KMS-11 (cell line): ENCODE measurements at regions not wholly inside any gene's neighbourhood (a gene's known extent, or its start where the extent isn't known, plus 50 kb on each side); places are given as distances from the start of the nearest gene placed in this dataset.

ENCODE experiments used
- H2AFZ ChIP-seq: fragments of 200-600 bp; sonication (generic); 2 replicates; pipeline ENCODE4 v1.6.1; 2016; ENCODE audit warnings: antibody characterized with exemption, mixed run types, low read depth
- H3K27ac ChIP-seq: fragments of 200-600 bp; sonication (generic); 2 replicates; pipeline ENCODE4 v1.6.1; 2016; ENCODE audit warnings: mild to moderate bottlenecking, mixed run types
- H3K27me3 ChIP-seq: fragments of 200-600 bp; sonication (generic); 2 replicates; pipeline ENCODE4 v1.6.1; 2017; ENCODE audit warnings: mild to moderate bottlenecking, low read depth, mixed run types, moderate library complexity; ENCODE audit not compliant: insufficient read depth
- H3K36me3 ChIP-seq: fragments of 200-600 bp; sonication (generic); 2 replicates; pipeline ENCODE4 v1.6.1; 2017; ENCODE audit warnings: mild to moderate bottlenecking, mixed run types; ENCODE audit not compliant: insufficient read depth
- H3K4me1 ChIP-seq: fragments of 200-600 bp; sonication (generic); 2 replicates; pipeline ENCODE4 v1.6.1; 2016; ENCODE audit warnings: mild to moderate bottlenecking, low read depth, mixed run types; ENCODE audit not compliant: poor library complexity, severe bottlenecking
- H3K4me2 ChIP-seq: fragments of 200-600 bp; sonication (generic); 2 replicates; pipeline ENCODE4 v1.7.0; 2016; ENCODE audit warnings: mild to moderate bottlenecking, mixed run types
- H3K4me3 ChIP-seq: fragments of 200-600 bp; sonication (generic); IDR thresholded peaks from 2 replicates; pipeline ENCODE4 v1.6.1; 2017; ENCODE audit warnings: low read depth, low read length, mixed read lengths; ENCODE audit not compliant: insufficient read depth
- H3K79me2 ChIP-seq: fragments of 200-600 bp; sonication (generic); 2 replicates; pipeline ENCODE4 v1.6.1; 2016; ENCODE audit warnings: low read depth, mixed run types; ENCODE audit not compliant: insufficient read depth
- H3K9ac ChIP-seq: fragments of 200-600 bp; sonication (generic); 2 replicates; pipeline ENCODE4 v1.6.1; 2016; ENCODE audit warnings: mild to moderate bottlenecking, mixed run types
- H4K20me1 ChIP-seq: fragments of 200-600 bp; sonication (generic); 2 replicates; pipeline ENCODE4 v1.6.1; 2016; ENCODE audit warnings: mild to moderate bottlenecking, mixed run types; ENCODE audit not compliant: insufficient read depth
- TF ChIP-seq, protein P1 (sequence below): fragments of 200-600 bp; sonication (generic); conservative IDR thresholded peaks from 2 replicates; pipeline ENCODE4 v1.6.1; 2017; ENCODE audit warnings: low read depth, mild to moderate bottlenecking, antibody characterized with exemption, low read length, moderate library complexity, mixed read lengths

DNA sequence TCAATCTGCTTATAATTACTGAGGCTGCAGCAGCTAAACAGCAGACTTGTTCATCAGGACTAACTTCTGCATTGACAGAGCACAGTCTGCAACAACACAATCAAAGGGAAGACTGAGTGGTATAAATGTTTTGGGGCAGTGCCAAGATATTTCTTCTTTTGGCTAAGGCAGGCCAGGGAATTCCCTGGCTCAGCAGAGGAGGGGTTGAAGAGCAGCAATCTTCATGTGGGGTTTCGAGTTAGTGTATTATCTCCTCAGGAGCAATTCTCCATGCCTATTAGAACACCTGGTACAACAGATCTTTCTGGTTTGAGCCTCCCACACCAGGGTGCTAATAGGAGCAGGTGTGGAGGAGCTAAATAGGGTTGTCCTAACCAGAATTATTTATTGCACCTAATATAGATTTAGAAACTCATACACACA is 103.0 kb upstream of the STK17B start:
- H4K20me1 ChIP-seq = no peaks in the 10 kb centered on the region
- H3K36me3 ChIP-seq = no peaks in the 10 kb centered on the region
- H3K4me1 ChIP-seq = peaks cover 75% of the 10 kb centered on the region
- H3K4me3 ChIP-seq = no peak overlapping the region
- H3K27me3 ChIP-seq = no peaks in the 10 kb centered on the region
- no peak overlapping the region; the same call in 1 of the 2 replicates for H2AFZ ChIP-seq
- TF ChIP-seq, protein P1, sequence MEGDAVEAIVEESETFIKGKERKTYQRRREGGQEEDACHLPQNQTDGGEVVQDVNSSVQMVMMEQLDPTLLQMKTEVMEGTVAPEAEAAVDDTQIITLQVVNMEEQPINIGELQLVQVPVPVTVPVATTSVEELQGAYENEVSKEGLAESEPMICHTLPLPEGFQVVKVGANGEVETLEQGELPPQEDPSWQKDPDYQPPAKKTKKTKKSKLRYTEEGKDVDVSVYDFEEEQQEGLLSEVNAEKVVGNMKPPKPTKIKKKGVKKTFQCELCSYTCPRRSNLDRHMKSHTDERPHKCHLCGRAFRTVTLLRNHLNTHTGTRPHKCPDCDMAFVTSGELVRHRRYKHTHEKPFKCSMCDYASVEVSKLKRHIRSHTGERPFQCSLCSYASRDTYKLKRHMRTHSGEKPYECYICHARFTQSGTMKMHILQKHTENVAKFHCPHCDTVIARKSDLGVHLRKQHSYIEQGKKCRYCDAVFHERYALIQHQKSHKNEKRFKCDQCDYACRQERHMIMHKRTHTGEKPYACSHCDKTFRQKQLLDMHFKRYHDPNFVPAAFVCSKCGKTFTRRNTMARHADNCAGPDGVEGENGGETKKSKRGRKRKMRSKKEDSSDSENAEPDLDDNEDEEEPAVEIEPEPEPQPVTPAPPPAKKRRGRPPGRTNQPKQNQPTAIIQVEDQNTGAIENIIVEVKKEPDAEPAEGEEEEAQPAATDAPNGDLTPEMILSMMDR = no peak
- peak overlapping the region; percentile 67 for H3K27ac ChIP-seq
- H3K9ac ChIP-seq = no peak overlapping the region; the same call in 1 of the 2 replicates
- H3K4me2 ChIP-seq = peak overlapping the region; percentile 94
- no peaks in the 10 kb centered on the region for H3K79me2 ChIP-seq

DNA sequence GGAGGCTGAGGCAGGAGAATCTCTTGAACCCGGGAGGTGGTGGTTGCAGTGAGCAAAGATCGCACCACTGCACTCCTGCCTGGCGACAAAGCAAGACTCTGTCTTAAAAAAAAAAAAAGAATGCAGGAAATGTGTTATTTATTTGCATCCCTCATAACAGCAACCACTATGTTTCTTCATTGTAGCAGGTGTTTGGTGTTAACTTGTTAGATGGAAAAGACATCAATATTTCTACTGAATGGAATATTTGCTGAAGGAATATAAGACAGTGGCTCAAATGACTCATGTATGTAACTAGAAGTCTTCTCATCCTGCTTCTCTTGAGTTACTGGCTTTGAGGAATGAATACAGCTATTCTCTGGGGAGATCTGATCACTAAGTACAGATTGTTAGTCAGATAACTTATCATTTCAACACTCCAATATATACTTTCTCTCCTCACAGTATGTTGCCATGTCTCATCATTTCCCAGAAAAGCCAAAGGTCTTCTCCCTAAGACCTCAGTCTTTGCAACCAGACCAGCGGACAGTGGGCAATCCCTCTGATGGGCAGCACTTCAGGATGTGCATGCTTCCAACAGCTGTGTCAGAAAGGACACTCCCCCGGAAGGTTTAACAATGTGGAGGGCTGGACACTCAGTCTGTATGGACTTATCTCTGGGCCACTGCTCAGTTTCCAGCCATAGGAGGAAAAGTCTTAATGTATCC is 104.4 kb upstream of the STK17B start:
- Histone ChIP-seq H2AFZ (peak overlapping the region; percentile 15; the same call in 1 of the 2 replicates), H3K27ac (peak overlapping the region; percentile 67), H3K36me3 (no peaks in the 10 kb centered on the region), H3K27me3 (no peaks in the 10 kb centered on the region), H3K4me1 (peaks cover 65% of the 10 kb centered on the region), H3K9ac (peak overlapping the region; percentile 7; the same call in 1 of the 2 replicates), H3K4me3 (no peak overlapping the region), H3K79me2 (no peaks in the 10 kb centered on the region), H4K20me1 (no peaks in the 10 kb centered on the region), H3K4me2 (peak overlapping the region; percentile 94)
- TF ChIP-seq, protein P1 = no peak

DNA sequence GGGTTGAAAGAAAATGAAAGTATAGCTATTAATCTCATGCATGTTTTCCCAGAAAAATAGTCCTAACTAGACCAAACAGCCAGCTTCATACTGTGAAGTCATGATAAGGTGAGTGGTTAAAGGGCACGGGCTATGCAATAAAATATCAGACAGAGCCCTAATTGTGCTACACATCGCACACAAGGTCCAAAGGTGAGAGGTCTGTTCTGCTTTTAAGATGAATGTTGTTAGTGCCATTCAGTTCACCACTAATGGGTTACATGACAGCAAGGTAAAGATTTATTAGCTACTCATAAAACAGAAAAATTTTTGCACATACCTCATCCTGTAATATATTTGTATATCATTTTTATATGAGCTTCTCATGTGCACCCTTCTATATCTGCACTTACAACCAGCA is 105.0 kb upstream of the STK17B start:
- TF ChIP-seq, protein P1 = no peak
- H4K20me1 ChIP-seq = no peaks in the 10 kb centered on the region
- peak overlapping the region; percentile 67; the same call in 1 of the 2 replicates for H3K27ac ChIP-seq
- H3K4me1 ChIP-seq = peaks cover 59% of the 10 kb centered on the region
- no peak overlapping the region; the same call in 1 of the 2 replicates for H3K9ac ChIP-seq
- H3K4me2 ChIP-seq = peak overlapping the region; percentile 75
- no peaks in the 10 kb centered on the region for H3K79me2 ChIP-seq
- peak overlapping the region; percentile 15; the same call in 1 of the 2 replicates for H2AFZ ChIP-seq
- no peaks in the 10 kb centered on the region for H3K27me3 ChIP-seq
- no peaks in the 10 kb centered on the region for H3K36me3 ChIP-seq
- no peak overlapping the region for H3K4me3 ChIP-seq

DNA sequence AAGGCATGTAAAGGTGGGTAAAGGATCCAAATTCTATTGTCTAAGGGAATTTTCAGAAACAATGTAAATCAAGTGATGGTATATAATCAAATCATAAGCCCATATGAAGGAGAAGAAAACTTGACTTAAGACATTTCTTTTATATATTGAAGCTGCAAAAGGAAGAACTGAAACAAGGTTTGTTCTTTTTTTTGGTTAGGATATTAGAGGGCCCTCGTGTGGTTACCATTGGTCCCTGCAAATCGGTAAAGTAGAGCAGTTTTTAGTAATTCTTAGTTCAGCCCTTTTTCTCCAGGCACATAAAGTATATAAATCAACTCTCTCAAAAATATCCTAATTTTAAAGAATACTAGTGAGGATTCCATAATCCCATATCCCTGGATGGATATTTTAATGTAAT is 105.6 kb upstream of the STK17B start:
- Histone ChIP-seq H3K4me2 (peak overlapping the region; percentile 75), H3K36me3 (no peaks in the 10 kb centered on the region), H3K4me3 (no peak overlapping the region), H2AFZ (no peak overlapping the region), H3K4me1 (peaks cover 53% of the 10 kb centered on the region), H3K27ac (no peak overlapping the region), H3K27me3 (no peaks in the 10 kb centered on the region), H3K9ac (no peak overlapping the region), H3K79me2 (no peaks in the 10 kb centered on the region), H4K20me1 (no peaks in the 10 kb centered on the region)
- TF ChIP-seq, protein P1 = peak; percentile 68
